ENCODE measurements at regions not wholly inside any gene's neighbourhood (a gene's known extent, or its start where the extent isn't known, plus 50 kb on each side); places are given as distances from the start of the nearest gene placed in this dataset.
A peak's percentile ranks its signal among the peaks of the same experiment; 100 is the strongest.

DNA sequence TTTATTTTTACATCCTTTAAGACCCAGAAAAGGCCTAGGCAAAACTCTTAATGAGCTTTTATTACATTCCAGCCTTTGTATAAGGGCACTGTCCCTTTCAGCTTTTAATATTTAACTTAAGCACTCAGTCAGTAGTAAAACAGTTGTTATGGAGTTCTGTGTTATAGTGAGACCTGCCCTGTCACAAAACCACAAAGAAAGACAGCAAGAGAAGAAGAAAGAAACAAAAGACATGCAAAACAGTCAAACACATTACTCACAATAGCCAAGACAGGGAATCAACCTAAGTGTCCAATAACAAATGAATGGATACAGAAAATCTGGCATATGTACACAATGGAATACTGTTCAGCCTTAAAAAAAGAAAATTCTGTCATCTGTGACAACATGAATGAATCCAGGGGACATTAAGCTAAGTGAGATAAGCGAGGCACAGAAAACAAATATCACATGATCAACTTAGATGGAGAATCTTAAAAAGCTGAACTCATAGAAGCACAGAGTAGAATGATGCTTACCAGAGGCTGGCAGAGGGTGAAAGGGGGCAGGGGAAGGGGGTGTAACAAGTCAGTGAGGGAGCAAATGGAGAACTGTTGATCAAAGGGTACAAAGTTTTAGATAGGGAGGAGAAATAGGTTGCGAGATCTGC is 63.8 kb upstream of the CCNG1 start:
- no peak for TF ChIP-seq CTCF (conservative IDR thresholded peaks at IDR 0.05; ENCODE audit: low read depth, low read length)
- DNase-seq (ENCODE audit: low read depth) = no peak

DNA sequence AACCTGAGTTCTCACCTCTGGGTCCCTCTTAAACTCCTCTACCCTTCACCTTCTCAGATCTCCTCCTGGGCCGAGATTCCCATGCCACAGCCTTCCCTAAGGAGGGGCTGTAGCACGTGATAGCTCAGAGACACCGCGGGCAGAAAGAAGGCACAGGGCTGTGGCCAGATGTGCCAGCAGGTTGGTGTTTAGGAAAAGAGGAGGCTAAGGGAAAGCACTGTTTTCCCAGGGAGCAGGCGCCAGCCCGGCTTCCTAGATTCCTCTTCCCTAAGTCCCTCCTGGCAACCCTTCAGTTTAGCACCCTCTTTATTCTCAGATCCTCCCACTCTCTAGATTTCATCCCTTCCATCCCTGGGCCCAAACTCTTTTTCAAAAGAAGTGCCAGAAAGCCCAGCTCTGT is 59.4 kb upstream of the CCNG1 start:
- no peak for DNase-seq (ENCODE audit: low read depth)
- TF ChIP-seq CTCF (conservative IDR thresholded peaks at IDR 0.05; ENCODE audit: low read depth, low read length) = no peak
- no peak overlapping the region for H3K4me3 ChIP-seq (ENCODE audit: low read depth, low read length)

More for the DNA sequence above, 63.8 kb upstream of the CCNG1 start:
- no peak overlapping the region for H3K4me3 ChIP-seq (ENCODE audit: low read depth, low read length)

DNA sequence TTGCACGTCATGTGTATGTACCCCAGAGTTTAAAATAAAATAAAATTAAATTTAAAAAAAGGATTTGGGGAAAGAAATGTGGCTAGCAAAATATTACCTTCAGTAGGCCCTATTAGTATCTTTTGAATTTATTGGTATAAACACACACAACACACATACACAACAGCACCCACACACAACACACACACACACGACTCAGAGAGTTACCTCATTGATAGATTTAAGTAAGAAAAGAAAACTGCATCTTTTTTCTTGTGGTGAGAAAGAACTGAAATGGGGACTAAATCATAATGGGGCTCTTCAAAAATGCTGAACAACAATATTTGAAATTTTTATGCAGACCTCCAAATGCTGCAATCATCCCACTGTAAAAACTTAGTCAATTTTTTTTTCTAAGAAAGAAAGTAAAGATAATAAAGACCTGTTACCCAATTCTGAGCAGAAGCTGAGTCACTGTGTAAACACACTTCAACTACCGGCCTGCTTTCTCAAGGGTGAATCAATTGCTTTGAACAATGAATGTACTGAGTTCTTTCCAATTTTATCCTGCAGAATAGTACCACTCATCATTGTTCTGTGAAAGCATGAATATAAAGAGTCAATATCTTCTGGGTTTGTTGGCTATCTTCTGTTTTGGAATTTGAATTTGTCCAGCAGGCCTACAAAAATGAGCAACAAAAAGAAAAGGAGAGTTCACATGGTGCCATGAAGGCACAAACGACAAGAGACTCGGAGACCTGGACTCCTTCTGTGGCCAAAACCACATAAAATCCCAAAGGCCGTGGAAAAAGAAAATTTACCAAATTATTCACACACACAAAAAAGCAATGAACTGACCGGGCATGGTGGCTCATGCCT is 57.9 kb upstream of the CCNG1 start:
- no peak for TF ChIP-seq CTCF (conservative IDR thresholded peaks at IDR 0.05; ENCODE audit: low read depth, low read length)
- peak; percentile 88 for DNase-seq (ENCODE audit: low read depth)
- no peak overlapping the region for H3K4me3 ChIP-seq (ENCODE audit: low read depth, low read length)

DNA sequence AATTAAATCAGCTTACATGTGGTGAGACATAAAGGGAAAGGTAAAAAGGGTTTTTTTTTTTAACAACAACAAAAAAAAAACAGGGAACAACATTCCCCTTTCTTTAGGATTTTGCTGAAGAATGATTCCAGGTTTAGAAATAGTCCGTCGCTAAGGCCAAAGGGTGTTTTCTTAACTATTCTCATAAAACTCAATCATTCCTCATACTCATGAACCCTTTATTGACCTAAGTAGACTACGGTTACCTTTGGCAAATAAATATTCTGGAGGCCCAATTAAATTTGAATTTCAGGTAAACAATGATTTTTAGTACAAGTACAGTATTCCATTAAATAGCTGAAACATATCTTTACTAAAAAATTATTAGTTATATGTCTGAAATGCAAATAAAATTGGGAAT is 55.6 kb upstream of the CCNG1 start:
- DNase-seq (ENCODE audit: low read depth) = no peak
- no peak for TF ChIP-seq CTCF (conservative IDR thresholded peaks at IDR 0.05; ENCODE audit: low read depth, low read length)
- no peak overlapping the region for H3K4me3 ChIP-seq (ENCODE audit: low read depth, low read length)

- no peak for DNase-seq (ENCODE audit: low read depth)
- H3K4me3 ChIP-seq (ENCODE audit: low read depth, low read length) = no peak overlapping the region
- no peak for TF ChIP-seq CTCF (conservative IDR thresholded peaks at IDR 0.05; ENCODE audit: low read depth, low read length)
Observed at GRCh38 chr5:163383754-163384153, 53.6 kb upstream of the CCNG1 start.

DNA sequence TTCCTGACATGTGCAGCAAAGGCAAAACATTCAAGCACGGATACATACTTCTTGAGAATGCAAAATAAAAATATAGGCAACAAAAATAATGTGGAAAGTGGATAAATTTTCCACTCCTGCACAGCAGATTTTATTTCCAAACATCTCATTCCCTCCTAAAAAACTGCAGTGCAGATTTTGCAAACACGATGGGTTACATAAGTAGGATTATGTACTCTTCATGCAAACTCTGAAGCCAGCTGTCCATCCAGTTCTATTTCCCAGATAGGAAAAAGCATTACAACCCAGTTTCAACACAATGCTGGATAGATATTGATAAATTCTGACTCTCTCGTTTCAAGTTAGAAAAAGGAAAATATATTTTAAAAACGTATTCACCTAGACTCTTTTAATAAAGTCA is 52.7 kb upstream of the CCNG1 start:
- no peak for TF ChIP-seq CTCF (conservative IDR thresholded peaks at IDR 0.05; ENCODE audit: low read depth, low read length)
- DNase-seq (ENCODE audit: low read depth) = no peak
- no peak overlapping the region for H3K4me3 ChIP-seq (ENCODE audit: low read depth, low read length)
